ENCODE measurements at regions not wholly inside any gene's neighbourhood (a gene's known extent, or its start where the extent isn't known, plus 50 kb on each side); places are given as distances from the start of the nearest gene placed in this dataset.

DNA sequence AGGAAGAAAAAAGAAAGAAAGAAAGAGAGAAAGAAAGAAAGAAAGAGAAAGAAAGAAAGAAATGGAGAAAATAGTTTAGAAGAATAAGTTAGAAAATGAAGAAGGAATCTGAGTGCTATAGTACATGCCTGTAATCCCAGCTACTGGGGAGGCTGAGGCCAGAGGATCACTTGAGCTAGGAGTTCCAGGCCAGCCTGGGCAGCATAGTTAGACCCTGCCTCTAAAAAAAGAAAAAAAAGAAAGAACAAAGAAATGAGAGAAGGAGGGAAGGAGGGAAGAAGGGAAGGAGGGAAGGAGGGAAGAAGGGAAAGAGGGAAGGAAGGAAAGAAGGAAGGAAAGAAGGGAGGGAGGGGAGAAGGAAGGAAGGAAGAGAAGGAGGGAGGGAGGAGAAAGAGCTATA, 1339.8 kb downstream of the OLFM4 start:
- no peaks in the 10 kb centered on the region for H3K27me3 Mint-ChIP-seq (ENCODE audit: low read depth in 2 of 2)
- peaks cover 9% of the 10 kb centered on the region for H3K36me3 Mint-ChIP-seq
- H3K36me3 ChIP-seq (ENCODE audit: control insufficient read depth, insufficient read depth, low read length) = no peaks in the 10 kb centered on the region
- no peak overlapping the region for H3K27ac Mint-ChIP-seq
- H3K4me3 ChIP-seq (ENCODE audit: low read length) = no peak overlapping the region
- H3K4me3 Mint-ChIP-seq = no peak overlapping the region
- H3K4me1 ChIP-seq (ENCODE audit: control insufficient read depth, insufficient read depth, low read length) = no peaks in the 10 kb centered on the region
- H3K4me1 Mint-ChIP-seq = no peaks in the 10 kb centered on the region
- no peaks in the 10 kb centered on the region for H3K27me3 ChIP-seq (ENCODE audit: control insufficient read depth, insufficient read depth, low read length)
- no peaks in the 10 kb centered on the region for H3K9me3 ChIP-seq (ENCODE audit: control insufficient read depth, insufficient read depth, low read length)
- no peak for ATAC-seq
- no peak for DNase-seq
- H3K27ac ChIP-seq (ENCODE audit: low read length) = no peak overlapping the region
- H3K9me3 Mint-ChIP-seq = peaks cover 10 to 20% of the 10 kb centered on the region in 2 donors
- intact Hi-C loops (cut with micrococcal nuclease) = no loop called here
- TF ChIP-seq, protein P1, sequence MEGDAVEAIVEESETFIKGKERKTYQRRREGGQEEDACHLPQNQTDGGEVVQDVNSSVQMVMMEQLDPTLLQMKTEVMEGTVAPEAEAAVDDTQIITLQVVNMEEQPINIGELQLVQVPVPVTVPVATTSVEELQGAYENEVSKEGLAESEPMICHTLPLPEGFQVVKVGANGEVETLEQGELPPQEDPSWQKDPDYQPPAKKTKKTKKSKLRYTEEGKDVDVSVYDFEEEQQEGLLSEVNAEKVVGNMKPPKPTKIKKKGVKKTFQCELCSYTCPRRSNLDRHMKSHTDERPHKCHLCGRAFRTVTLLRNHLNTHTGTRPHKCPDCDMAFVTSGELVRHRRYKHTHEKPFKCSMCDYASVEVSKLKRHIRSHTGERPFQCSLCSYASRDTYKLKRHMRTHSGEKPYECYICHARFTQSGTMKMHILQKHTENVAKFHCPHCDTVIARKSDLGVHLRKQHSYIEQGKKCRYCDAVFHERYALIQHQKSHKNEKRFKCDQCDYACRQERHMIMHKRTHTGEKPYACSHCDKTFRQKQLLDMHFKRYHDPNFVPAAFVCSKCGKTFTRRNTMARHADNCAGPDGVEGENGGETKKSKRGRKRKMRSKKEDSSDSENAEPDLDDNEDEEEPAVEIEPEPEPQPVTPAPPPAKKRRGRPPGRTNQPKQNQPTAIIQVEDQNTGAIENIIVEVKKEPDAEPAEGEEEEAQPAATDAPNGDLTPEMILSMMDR (IDR thresholded peaks at IDR 0.05) = no peak

- H3K9me3 Mint-ChIP-seq = peaks cover 12 to 24% of the 10 kb centered on the region in 2 donors
- 0% methylated on average over 1 of the region's 1 CpG for WGBS (ENCODE audit: insufficient coverage)
- TF ChIP-seq, protein P1 (IDR thresholded peaks at IDR 0.05) = no peak
- no peak overlapping the region for H3K4me3 Mint-ChIP-seq
- Histone ChIP-seq H3K9me3 (ENCODE audit: control insufficient read depth, insufficient read depth, low read length) (peaks cover 4% of the 10 kb centered on the region), H3K27ac (ENCODE audit: low read length) (no peak overlapping the region), H3K27me3 (ENCODE audit: control insufficient read depth, insufficient read depth, low read length) (no peaks in the 10 kb centered on the region), H3K4me1 (ENCODE audit: control insufficient read depth, insufficient read depth, low read length) (no peaks in the 10 kb centered on the region), H3K36me3 (ENCODE audit: control insufficient read depth, insufficient read depth, low read length) (no peaks in the 10 kb centered on the region), H3K4me3 (ENCODE audit: low read length) (no peak overlapping the region)
- no peak overlapping the region for H3K27ac Mint-ChIP-seq
- DNase-seq (no peak), ATAC-seq (no peak)
- H3K4me1 Mint-ChIP-seq = no peaks in the 10 kb centered on the region
- intact Hi-C loops (cut with micrococcal nuclease) = no loop called here
- no peaks in the 10 kb centered on the region for H3K27me3 Mint-ChIP-seq (ENCODE audit: low read depth in 2 of 2)
- H3K36me3 Mint-ChIP-seq = peaks cover 9% of the 10 kb centered on the region
Measured at GRCh38 chr13:54373211-54373610, 1344.6 kb downstream of the OLFM4 start.

DNA sequence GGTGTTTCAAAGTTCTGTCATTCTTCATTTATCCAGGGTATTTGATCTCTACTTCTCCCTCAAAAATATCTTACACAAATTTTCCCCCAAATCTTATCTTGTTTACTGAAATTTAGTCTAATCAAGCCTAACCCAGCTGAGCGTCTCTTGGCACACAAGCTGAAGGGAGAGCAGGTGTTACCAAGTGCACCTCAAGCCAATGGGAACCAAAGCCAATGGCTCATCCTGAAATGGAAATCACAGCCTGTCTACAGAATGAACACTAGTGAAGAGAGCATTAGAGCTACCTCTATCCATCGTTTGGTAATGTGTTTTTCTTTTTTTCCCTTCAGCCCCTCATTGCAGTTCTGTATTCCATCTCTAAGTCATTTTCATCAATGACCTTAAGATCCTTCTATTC, 1350.8 kb downstream of the OLFM4 start:
- TF ChIP-seq, protein P1 (IDR thresholded peaks at IDR 0.05) = no peak
- Mint-ChIP-seq H3K4me1 (no peaks in the 10 kb centered on the region), H3K4me3 (no peak overlapping the region), H3K27me3 (ENCODE audit: low read depth in 2 of 2) (no peaks in the 10 kb centered on the region), H3K9me3 (peaks cover 12 to 32% of the 10 kb centered on the region in 2 donors), H3K36me3 (no peaks in the 10 kb centered on the region), H3K27ac (no peak overlapping the region)
- DNase-seq (no peak), ATAC-seq (no peak)
- no peak overlapping the region for H3K4me3 ChIP-seq (ENCODE audit: low read length)
- 75% methylated on average over 2 of the region's 2 CpGs for WGBS (ENCODE audit: insufficient coverage)
- no peak overlapping the region for H3K27ac ChIP-seq (ENCODE audit: low read length)
- H3K27me3 ChIP-seq (ENCODE audit: control insufficient read depth, insufficient read depth, low read length) = no peaks in the 10 kb centered on the region
- intact Hi-C loops (cut with micrococcal nuclease) = no loop called here
- no peaks in the 10 kb centered on the region for H3K36me3 ChIP-seq (ENCODE audit: control insufficient read depth, insufficient read depth, low read length)
- no peaks in the 10 kb centered on the region for H3K4me1 ChIP-seq (ENCODE audit: control insufficient read depth, insufficient read depth, low read length)
- H3K9me3 ChIP-seq (ENCODE audit: control insufficient read depth, insufficient read depth, low read length) = peaks cover 4% of the 10 kb centered on the region

DNA sequence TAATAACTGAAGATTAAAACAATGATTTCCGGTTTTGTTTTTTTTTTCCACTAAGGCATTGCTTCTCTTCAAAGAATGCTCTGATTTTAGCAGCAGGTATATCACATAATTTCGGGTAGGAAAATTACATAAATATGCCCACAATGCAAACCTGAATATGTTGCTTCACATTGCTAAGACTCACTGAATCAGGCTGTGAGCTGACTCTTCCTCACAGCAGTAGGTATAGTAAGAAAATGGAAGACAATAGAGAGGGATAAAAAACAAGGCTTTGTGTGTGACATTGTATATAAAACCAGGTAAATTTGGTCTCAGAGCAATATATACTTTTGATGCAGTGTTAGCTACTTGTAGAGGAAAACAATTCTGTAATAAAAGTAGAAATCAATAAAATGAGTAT, 1355.0 kb downstream of the OLFM4 start:
- H3K4me1 Mint-ChIP-seq = no peaks in the 10 kb centered on the region
- H3K4me3 Mint-ChIP-seq = no peak overlapping the region

More for the DNA sequence above, 1355.0 kb downstream of the OLFM4 start:
- DNase-seq (no peak), ATAC-seq (no peak)
- no peaks in the 10 kb centered on the region for H3K36me3 Mint-ChIP-seq
- H3K27me3 Mint-ChIP-seq (ENCODE audit: low read depth in 2 of 2) = no peaks in the 10 kb centered on the region
- H3K36me3 ChIP-seq (ENCODE audit: control insufficient read depth, insufficient read depth, low read length) = no peaks in the 10 kb centered on the region
- H3K9me3 Mint-ChIP-seq = peaks cover 11 to 41% of the 10 kb centered on the region in 2 donors
- intact Hi-C loops (cut with micrococcal nuclease) = no loop called here
- no peak overlapping the region for H3K27ac Mint-ChIP-seq
- no peaks in the 10 kb centered on the region for H3K4me1 ChIP-seq (ENCODE audit: control insufficient read depth, insufficient read depth, low read length)
- no peak overlapping the region for H3K27ac ChIP-seq (ENCODE audit: low read length)
- WGBS (ENCODE audit: insufficient coverage) = 67% methylated on average over 2 of the region's 2 CpGs
- no peak overlapping the region for H3K4me3 ChIP-seq (ENCODE audit: low read length)
- TF ChIP-seq, protein P1 (IDR thresholded peaks at IDR 0.05) = no peak
- no peaks in the 10 kb centered on the region for H3K27me3 ChIP-seq (ENCODE audit: control insufficient read depth, insufficient read depth, low read length)
- no peaks in the 10 kb centered on the region for H3K9me3 ChIP-seq (ENCODE audit: control insufficient read depth, insufficient read depth, low read length)
